ENCODE measurements at regions not wholly inside any gene's neighbourhood (a gene's known extent, or its start where the extent isn't known, plus 50 kb on each side); places are given as distances from the start of the nearest gene placed in this dataset.

DNA sequence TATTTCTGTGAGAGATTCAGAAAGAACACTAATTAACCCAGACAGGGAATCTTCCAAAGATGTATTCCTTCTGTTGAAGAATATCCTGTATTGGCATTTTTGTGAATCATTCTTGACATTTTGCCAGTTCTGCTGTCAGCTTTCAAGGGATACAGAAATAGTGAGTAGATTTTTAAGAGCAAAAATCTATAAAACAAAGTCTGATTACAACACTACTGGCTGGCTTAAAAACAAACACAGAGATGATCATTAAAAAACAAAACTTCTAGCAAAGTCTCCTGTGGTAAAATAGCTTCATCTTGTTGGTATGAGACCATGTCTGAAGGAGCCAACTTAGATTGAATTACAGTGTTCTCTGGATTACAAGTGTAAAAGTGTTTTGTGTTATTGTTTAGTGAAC is 866.3 kb upstream of the KLHL29 start:
- no peaks in the 10 kb centered on the region for H3K27me3 ChIP-seq
- intact Hi-C loops (cut with DNase I) = no loop called here

DNA sequence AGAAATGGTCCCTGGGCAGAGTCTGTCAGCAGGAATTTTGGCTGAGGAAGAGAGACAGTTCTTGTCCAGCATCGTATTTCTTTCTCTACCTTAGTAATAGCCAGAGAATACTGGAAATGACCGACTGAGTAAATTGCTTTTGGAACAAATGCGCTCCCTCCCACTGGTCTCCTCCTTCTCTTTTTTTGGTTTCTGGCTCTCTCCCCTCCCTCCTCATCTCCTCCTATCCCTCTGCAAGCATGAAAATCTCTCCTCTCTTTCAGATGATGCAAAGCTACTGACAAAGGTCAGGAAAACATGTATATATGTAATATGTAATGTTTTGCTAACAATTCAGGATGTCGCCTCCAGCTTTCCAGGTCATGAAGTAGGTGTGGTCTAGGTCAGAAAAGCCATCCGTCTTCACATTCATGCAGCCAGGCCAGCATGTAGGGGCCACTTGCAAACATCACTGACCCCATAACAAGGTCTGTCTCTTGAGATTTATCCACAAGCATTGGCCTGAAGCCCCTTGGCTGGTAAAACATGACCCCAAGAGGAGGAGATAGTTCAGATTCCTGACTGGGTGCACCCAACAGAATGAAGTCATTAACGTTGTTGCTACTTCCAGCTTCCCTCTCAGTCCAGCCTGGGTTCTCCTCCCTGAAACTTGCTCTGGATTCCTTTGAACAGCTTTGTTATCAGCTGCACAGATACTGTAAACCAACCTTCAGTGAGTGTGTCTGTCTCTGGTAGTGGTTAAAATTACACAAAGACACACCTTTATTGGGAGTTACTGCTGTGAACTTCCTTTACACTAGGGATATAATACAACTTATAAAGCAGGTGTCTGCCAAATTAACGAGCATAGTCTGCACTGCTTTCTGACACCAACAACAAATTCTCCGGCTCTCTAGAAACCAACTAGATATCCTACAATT is 864.4 kb upstream of the KLHL29 start:
- Histone ChIP-seq H3K9me3 (no peaks in the 10 kb centered on the region), H3K4me1 (no peaks in the 10 kb centered on the region), H3K27me3 (no peaks in the 10 kb centered on the region), H3K4me3 (no peak overlapping the region), H3K36me3 (no peaks in the 10 kb centered on the region), H3K27ac (no peak overlapping the region)
- intact Hi-C loops (cut with DNase I) = no loop called here
- TF ChIP-seq, protein P1, sequence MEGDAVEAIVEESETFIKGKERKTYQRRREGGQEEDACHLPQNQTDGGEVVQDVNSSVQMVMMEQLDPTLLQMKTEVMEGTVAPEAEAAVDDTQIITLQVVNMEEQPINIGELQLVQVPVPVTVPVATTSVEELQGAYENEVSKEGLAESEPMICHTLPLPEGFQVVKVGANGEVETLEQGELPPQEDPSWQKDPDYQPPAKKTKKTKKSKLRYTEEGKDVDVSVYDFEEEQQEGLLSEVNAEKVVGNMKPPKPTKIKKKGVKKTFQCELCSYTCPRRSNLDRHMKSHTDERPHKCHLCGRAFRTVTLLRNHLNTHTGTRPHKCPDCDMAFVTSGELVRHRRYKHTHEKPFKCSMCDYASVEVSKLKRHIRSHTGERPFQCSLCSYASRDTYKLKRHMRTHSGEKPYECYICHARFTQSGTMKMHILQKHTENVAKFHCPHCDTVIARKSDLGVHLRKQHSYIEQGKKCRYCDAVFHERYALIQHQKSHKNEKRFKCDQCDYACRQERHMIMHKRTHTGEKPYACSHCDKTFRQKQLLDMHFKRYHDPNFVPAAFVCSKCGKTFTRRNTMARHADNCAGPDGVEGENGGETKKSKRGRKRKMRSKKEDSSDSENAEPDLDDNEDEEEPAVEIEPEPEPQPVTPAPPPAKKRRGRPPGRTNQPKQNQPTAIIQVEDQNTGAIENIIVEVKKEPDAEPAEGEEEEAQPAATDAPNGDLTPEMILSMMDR (IDR thresholded peaks at IDR 0.05) = no peak
- TF ChIP-seq POLR2A (IDR thresholded peaks at IDR 0.05) = no peak
- TF ChIP-seq POLR2AphosphoS5 (IDR thresholded peaks at IDR 0.05; ENCODE audit: insufficient read depth in 1 of 2, low read depth in 1 of 2) = no peak
- DNase-seq (ENCODE audit: extremely low spot score in 2 of 2) = no peak

More for the DNA sequence above, 866.3 kb upstream of the KLHL29 start:
- Histone ChIP-seq H3K36me3 (no peaks in the 10 kb centered on the region), H3K9me3 (no peaks in the 10 kb centered on the region), H3K4me3 (no peak overlapping the region), H3K4me1 (no peaks in the 10 kb centered on the region), H3K27ac (no peak overlapping the region)
- DNase-seq (ENCODE audit: extremely low spot score in 2 of 2) = no peak
- TF ChIP-seq POLR2AphosphoS5 (IDR thresholded peaks at IDR 0.05; ENCODE audit: insufficient read depth in 1 of 2, low read depth in 1 of 2) (no peak), POLR2A (IDR thresholded peaks at IDR 0.05) (no peak)
- TF ChIP-seq, protein P1 (IDR thresholded peaks at IDR 0.05) = no peak

DNA sequence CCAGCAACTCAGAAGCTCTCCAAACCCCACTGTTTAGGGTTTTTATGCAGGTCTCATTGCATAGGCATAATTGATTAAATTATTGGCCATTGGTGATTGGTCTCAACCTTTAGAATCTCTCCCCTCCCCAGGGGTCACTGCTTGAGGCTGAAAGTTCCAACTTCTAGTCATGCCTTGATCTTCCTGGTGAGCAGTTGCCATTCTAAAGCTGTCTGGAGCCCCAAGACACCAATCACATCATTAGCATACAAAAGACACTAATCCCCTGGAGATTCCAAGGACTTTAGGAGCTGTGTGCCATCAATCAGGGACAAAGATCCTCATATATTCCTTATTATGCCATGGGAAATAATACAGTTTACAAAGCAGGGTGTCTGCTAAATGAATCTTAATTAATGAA is 863.4 kb upstream of the KLHL29 start:
- Histone ChIP-seq H3K4me3 (no peak overlapping the region), H3K27ac (no peak overlapping the region), H3K36me3 (no peaks in the 10 kb centered on the region), H3K27me3 (no peaks in the 10 kb centered on the region), H3K9me3 (no peaks in the 10 kb centered on the region), H3K4me1 (no peaks in the 10 kb centered on the region)
- no peak for DNase-seq (ENCODE audit: extremely low spot score in 2 of 2)
- TF ChIP-seq, protein P1 (IDR thresholded peaks at IDR 0.05) = no peak
- TF ChIP-seq POLR2AphosphoS5 (IDR thresholded peaks at IDR 0.05; ENCODE audit: insufficient read depth in 1 of 2, low read depth in 1 of 2) = no peak
- no peak for TF ChIP-seq POLR2A (IDR thresholded peaks at IDR 0.05)
- intact Hi-C loops (cut with DNase I) = no loop called here

DNA sequence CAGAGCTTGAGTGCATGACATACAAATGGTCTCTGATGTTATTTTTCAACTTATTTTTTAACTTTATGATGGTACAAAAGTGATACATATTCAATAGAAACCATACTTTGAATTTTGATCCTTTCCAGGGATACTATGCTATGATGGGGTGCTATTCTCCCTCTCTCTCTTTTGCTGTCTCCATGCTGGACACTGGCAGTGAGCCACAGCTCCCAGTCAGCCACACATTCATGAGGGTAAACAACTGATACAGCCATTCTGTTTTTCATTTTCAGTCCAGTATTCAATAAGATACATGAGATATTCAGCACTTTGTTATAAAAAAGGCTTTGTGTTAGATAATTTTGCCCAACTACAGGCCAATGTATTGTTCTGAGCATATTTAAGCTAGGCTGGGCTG is 859.3 kb upstream of the KLHL29 start:
- Histone ChIP-seq H3K4me3 (no peak overlapping the region), H3K27ac (no peak overlapping the region), H3K27me3 (no peaks in the 10 kb centered on the region), H3K4me1 (no peaks in the 10 kb centered on the region), H3K9me3 (no peaks in the 10 kb centered on the region), H3K36me3 (no peaks in the 10 kb centered on the region)
- intact Hi-C loops (cut with DNase I) = no loop called here
- TF ChIP-seq POLR2AphosphoS5 (IDR thresholded peaks at IDR 0.05; ENCODE audit: insufficient read depth in 1 of 2, low read depth in 1 of 2) = no peak
- no peak for DNase-seq (ENCODE audit: extremely low spot score in 2 of 2)

DNA sequence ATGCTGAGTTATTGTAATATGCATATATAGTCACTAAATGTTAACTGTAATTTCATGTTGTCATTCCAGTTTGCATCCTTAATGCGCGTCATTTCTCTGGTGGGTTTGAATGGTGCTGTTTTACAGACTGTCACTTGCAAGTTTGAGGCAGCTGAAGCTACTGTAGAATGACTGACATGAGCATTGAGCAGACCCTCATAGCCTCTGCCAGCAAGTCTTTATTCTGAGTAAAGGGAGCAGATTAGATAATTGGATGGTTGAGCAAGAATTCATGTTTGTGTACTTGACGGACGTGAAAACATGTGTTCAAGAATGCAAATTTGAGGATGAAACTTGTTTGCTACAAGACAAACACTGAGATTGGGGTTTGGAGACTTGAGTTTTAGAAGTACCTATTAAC is 854.8 kb upstream of the KLHL29 start:
- intact Hi-C loops (cut with DNase I) = no loop called here
- no peaks in the 10 kb centered on the region for H3K4me1 ChIP-seq
- no peaks in the 10 kb centered on the region for H3K27me3 ChIP-seq
- TF ChIP-seq POLR2A (IDR thresholded peaks at IDR 0.05) (no peak), POLR2AphosphoS5 (IDR thresholded peaks at IDR 0.05; ENCODE audit: insufficient read depth in 1 of 2, low read depth in 1 of 2) (no peak)
- TF ChIP-seq, protein P1 (IDR thresholded peaks at IDR 0.05) = no peak
- no peaks in the 10 kb centered on the region for H3K9me3 ChIP-seq
- H3K27ac ChIP-seq = no peak overlapping the region
- no peaks in the 10 kb centered on the region for H3K36me3 ChIP-seq
- no peak for DNase-seq (ENCODE audit: extremely low spot score in 2 of 2)
- no peak overlapping the region for H3K4me3 ChIP-seq

Measured in vagina (tissue), 2 donors.